Epithelial cell of esophagus (primary cell): ENCODE measurements at regions not wholly inside any gene's neighbourhood (a gene's known extent, or its start where the extent isn't known, plus 50 kb on each side); places are given as distances from the start of the nearest gene placed in this dataset.
"Not testable (repeated sequence)": the region's sequence is repeated elsewhere in the genome, so short reads cannot be mapped to it uniquely, and the experiment has no call there.

Source experiments
- DNase-seq: peaks from one replicate; pipeline ENCODE4 v3.0.0; 2010; ENCODE audit warnings: low read depth
- H3K4me3 ChIP-seq: 2 replicates; pipeline ENCODE4 v1.5.1; 2011; ENCODE audit warnings: mild to moderate bottlenecking, low read length, control low read depth
- CTCF ChIP-seq: IDR thresholded peaks from 2 replicates; pipeline ENCODE4 v1.5.1; 2011; ENCODE audit warnings: low read depth, mild to moderate bottlenecking, low read length, control low read depth, inconsistent platforms; ENCODE audit not compliant: insufficient read depth; ENCODE audit errors: missing control alignments

DNA sequence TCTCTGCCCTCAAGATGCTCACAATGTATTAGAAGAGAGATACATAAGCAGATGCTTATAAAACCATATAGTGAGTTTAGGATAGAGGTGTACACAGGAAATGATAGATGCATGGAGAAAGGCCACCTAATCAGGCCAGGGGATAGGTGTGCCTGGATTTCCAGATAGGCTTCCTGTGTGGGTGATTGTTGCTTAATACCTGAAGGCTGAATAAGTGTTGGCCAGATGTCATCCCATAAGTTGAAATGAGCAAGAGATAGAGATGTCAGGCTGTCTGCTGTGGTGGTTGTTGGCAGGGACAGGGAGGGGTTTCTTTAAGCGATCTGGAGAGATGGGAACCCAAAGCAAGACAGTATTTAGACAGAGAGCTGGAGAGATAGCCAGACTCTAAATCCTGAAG, 109.8 kb upstream of the SGK1 start:
- DNase-seq = peak; percentile 56
- TF ChIP-seq CTCF = no peak
- H3K4me3 ChIP-seq = no peak overlapping the region

GRCh38 chr6:134426623-134427022, 108.7 kb upstream of the SGK1 start:
- no peak overlapping the region for H3K4me3 ChIP-seq
- no peak for DNase-seq

DNA sequence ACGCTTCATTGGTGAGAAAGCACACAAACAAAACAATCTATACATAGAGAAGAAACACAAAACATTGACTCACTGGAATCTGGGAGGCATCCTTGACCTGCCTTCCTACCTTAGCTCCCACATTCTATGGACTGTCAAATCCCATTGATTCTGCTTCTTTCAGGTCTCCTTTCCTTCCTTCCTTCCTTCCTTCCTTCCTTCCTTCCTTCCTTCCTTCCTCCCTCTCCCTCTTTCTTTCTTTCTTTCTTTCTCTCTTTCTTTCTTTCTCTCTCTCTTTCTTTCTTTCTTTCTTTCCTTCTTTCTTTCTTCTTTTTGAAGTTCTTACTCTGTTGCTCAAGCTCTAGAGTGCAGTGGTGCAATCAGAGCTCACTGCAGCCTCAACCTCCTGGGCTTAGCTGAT, 108.0 kb upstream of the SGK1 start:
- DNase-seq = peak; percentile 44
- not testable (repeated sequence) for H3K4me3 ChIP-seq

More at GRCh38 chr6:134426623-134427022, 108.7 kb upstream of the SGK1 start:
- no peak for TF ChIP-seq CTCF

DNA sequence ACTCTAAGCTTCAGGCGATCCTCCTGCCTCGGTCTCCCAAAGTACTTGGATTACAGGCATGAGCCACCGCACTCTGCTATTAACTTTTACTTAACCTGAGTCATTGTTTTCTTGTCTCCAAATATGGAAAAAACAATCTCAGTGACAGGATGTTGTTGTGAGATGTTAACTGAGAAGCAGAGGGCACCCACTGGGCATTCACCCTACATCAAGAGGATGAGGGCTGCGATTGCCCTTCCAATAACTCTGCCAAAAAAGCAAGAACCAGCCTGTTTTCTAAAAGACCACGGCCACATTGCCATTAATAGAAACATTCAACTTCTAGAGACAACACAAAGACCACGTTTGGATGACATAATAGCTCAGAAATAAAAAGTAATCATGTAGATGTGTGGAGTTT, 107.6 kb upstream of the SGK1 start:
- no peak for TF ChIP-seq CTCF
- DNase-seq = peak; percentile 39

DNA sequence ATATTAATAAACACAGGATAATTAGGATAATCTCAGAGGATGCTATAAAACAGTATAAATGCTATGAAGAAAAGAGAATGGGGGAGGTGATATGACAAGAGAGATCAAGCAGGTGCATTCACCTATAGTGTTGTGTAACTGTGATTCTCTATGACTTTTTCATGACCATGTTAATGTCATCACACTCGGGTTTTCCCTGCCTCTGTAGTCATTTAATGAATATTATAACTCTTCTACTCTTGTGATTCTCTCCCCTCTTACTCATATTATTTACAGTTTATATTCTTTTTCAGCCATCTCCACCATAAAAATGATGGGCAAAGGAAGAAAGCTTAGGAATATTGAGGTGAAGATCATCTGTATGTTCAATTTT, 106.9 kb upstream of the SGK1 start:
- TF ChIP-seq CTCF = no peak
- peak; percentile 57 for DNase-seq
- no peak overlapping the region for H3K4me3 ChIP-seq

More for the DNA sequence above, 107.6 kb upstream of the SGK1 start:
- no peak overlapping the region for H3K4me3 ChIP-seq

- H3K4me3 ChIP-seq = no peak overlapping the region
- DNase-seq = peak; percentile 63
- no peak for TF ChIP-seq CTCF
Measured at GRCh38 chr6:134424165-134424797, 106.4 kb upstream of the SGK1 start.

DNA sequence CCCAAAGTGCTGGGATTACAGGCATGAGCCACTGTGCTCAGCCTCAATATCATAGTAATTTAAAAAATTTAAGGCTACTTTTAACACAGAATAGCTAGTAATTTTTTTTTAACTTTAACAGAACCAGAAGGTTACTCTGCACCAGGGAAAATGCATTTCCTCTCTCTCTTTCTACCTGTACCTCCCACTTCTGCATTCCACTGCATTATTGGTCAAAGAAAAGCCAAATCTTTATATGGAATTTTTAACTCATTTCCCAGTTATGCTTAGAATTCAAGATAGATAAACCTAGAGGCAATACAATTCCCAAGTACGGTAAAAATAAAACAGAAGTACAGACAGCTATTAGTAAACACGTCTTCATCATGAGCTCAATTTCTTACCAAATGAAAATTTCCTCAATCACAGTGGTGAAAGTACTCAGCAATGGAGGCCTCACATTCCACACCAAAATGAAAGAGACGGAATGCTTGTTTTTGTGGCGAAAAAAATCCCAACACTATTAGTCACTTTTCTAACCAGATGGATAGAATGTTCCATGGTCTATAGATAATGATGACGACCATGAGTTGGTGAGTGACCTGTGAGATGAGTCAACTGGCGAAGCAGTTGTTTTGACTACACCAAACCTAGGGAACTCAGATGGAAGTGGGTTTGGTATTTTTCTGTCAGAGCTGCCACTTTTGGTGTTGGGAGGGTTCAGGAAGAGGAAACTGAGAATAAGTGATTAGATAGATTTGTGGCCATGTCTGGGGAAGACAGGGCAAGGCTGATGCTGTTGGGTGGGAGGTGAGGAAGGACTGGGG, 104.7 kb upstream of the SGK1 start:
- peak; percentile 92 for DNase-seq
- TF ChIP-seq CTCF = no peak
- H3K4me3 ChIP-seq = no peak overlapping the region
